Fibroblast of villous mesenchyme (primary cell): ENCODE measurements at regions not wholly inside any gene's neighbourhood (a gene's known extent, or its start where the extent isn't known, plus 50 kb on each side); places are given as distances from the start of the nearest gene placed in this dataset.
A peak's percentile ranks its signal among the peaks of the same experiment; 100 is the strongest.

Source experiments
- DNase-seq: peaks from one replicate; pipeline ENCODE4 v3.0.0-alpha.2; 2010; ENCODE audit warnings: low read depth
- H3K4me3 ChIP-seq: 2 replicates; pipeline ENCODE4 v1.5.1; 2011; ENCODE audit warnings: low read depth, mild to moderate bottlenecking, low read length
- CTCF ChIP-seq: IDR thresholded peaks from 2 replicates; pipeline ENCODE4 v1.5.1; 2012; ENCODE audit warnings: low read depth, mild to moderate bottlenecking, low read length; ENCODE audit not compliant: insufficient read depth

- H3K4me3 ChIP-seq, result no peak overlapping the region
- no peak for TF ChIP-seq CTCF
- peak; percentile 9 for DNase-seq
These were observed 251.2 kb upstream of the SPRY2 start for GRCh38 chr13:80591976-80592740.

- no peak for DNase-seq
- no peak for TF ChIP-seq CTCF
- no peak overlapping the region for H3K4me3 ChIP-seq
These were observed 249.6 kb upstream of the SPRY2 start for GRCh38 chr13:80590551-80590950.

- DNase-seq, result peak; percentile 8
- TF ChIP-seq CTCF, result no peak
- no peak overlapping the region for H3K4me3 ChIP-seq
These were observed 245.4 kb upstream of the SPRY2 start for GRCh38 chr13:80586356-80586755.

- H3K4me3 ChIP-seq, result no peak overlapping the region
- no peak for DNase-seq
- no peak for TF ChIP-seq CTCF
These were observed 244.6 kb upstream of the SPRY2 start for GRCh38 chr13:80585531-80585930.

GRCh38 chr13:80584785-80585184, 243.9 kb upstream of the SPRY2 start:
- H3K4me3 ChIP-seq, result no peak overlapping the region
- TF ChIP-seq CTCF, result no peak
- no peak for DNase-seq

- no peak overlapping the region for H3K4me3 ChIP-seq
- TF ChIP-seq CTCF, result no peak
- DNase-seq, result no peak
These were observed 243.4 kb upstream of the SPRY2 start for GRCh38 chr13:80584306-80584705.
